ENCODE measurements at regions not wholly inside any gene's neighbourhood (a gene's known extent, or its start where the extent isn't known, plus 50 kb on each side); places are given as distances from the start of the nearest gene placed in this dataset.

DNA sequence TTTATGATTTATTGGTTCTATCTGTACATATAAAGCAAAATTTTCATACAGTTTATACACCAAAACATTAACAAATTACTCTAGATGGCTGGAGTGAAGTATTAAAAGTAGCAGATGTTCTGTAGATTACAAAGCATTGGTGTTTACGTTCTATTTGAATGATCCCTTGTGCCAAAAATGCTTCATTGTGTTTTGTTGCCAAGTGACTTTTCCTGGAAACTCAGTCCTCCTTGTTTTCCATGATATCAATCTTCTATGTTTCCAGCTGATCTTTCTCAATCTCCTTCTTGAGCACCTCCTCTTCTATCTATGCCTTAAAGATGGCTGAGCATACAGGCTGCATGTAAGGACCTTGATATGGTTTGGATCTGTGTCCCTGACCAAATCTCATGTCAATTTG, 263.6 kb upstream of the CTSO start:
- TF ChIP-seq, protein P1, sequence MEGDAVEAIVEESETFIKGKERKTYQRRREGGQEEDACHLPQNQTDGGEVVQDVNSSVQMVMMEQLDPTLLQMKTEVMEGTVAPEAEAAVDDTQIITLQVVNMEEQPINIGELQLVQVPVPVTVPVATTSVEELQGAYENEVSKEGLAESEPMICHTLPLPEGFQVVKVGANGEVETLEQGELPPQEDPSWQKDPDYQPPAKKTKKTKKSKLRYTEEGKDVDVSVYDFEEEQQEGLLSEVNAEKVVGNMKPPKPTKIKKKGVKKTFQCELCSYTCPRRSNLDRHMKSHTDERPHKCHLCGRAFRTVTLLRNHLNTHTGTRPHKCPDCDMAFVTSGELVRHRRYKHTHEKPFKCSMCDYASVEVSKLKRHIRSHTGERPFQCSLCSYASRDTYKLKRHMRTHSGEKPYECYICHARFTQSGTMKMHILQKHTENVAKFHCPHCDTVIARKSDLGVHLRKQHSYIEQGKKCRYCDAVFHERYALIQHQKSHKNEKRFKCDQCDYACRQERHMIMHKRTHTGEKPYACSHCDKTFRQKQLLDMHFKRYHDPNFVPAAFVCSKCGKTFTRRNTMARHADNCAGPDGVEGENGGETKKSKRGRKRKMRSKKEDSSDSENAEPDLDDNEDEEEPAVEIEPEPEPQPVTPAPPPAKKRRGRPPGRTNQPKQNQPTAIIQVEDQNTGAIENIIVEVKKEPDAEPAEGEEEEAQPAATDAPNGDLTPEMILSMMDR (IDR thresholded peaks at IDR 0.05) = no peak
- TF ChIP-seq POLR2A (IDR thresholded peaks at IDR 0.05) = no peak

Data from body of pancreas (tissue), 4 donors.